Stimulated activated CD4-positive, alpha-beta T cell treated with anti-CD3 and anti-CD28 coated beads, Interleukin-4, amount 100 ng/mL, for 4 hours (primary cell): ENCODE measurements at regions not wholly inside any gene's neighbourhood (a gene's known extent, or its start where the extent isn't known, plus 50 kb on each side); places are given as distances from the start of the nearest gene placed in this dataset.

ENCODE experiments used
- DNase-seq, 2 experiments: peaks; one replicate each; pipeline ENCODE4 v3.0.0-alpha.2; 2020

DNA sequence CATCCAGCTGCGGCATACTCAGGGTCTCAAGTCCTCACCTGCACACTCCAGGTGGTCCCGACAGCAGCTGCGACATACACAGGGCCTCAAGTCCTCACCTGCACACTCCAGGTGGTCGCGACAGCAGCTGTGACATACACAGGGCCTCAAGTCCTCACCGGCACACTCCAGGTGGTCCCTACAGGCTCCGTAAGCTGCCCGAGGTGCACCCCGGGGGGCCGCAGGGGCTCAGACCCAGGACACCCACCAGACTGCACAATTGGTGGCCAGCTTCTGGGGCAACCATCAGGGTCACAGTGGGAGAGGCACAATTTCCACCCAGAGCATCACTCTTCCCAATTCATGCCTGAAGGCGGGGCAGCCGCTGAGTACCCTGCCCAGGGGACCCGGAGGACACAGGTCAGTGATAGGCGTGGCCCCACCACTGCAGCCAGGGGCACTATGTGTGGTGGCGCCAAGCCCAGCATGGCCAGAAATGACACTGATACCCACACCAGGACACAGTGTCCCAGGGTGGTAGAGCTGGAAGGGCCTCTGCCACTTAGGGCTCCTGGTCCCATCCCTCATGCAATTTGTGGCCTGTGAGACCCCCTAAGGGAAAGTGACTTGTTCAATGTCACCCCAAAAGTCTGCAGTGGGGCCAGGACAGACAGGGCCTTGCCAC lies 57.5 kb upstream of the ZNF469 start:
- DNase-seq, result no peak

DNA sequence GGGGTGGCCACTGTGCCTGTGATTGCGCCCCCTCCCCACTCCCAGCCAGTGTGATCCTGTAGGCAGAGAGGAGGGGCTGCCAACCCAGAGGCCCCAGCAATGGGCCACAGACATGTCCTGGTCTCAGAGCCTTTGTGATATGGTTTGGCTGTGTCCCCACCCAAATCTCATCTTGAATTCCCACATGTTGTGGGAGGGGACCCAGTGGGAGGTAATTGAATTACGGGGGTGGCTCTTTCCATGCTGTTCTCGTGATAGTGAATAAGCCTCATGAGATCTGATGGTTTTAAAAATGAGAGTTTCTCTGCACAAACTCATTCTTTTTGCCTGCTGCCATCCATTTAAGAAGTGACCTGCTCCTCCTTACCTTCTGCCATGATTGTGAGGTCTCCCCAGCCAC lies 56.8 kb upstream of the ZNF469 start:
- DNase-seq, result no peak

DNA sequence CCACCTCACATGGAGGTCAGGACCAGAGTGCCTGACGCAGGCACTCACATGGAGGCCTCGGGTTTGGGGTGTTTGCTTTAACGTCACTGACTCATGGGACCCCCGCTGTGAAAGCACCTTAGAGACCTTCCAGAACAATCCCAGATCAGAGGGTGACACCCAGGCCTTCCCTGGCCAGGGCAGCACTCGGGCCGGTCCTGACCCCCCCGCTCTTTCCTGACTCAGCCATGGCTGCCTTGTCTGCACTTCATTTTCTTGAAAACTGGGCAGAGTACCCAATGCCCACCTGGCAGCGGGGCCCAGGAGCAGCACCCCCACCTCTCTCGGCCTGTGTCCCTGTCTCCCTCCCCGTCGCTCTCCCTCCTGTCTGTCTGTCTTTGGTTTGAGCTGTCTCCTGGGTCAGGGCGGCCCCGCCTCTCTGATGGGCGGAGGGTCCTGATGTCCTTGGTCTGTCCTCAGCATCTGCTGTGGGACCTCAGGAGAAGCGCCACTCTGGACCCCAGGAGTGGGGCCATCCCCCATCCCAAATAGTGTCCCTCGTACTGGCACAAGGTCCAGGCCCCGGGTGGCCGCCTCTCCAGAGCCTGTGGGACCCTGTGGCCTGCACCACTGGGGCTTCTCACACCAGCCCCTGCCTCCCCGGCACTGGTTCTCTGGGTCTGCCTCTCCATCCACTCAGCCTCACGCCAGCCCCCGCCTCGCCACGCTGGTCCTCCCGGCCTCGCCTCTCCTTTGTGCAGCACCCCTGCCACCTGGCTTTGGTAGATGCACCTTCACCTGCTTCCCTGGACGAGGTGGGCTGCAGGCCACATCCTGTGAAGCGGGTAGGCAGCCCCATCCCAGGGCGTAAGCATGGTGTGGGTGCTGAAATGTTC lies 55.9 kb upstream of the ZNF469 start:
- DNase-seq, result no peak

DNA sequence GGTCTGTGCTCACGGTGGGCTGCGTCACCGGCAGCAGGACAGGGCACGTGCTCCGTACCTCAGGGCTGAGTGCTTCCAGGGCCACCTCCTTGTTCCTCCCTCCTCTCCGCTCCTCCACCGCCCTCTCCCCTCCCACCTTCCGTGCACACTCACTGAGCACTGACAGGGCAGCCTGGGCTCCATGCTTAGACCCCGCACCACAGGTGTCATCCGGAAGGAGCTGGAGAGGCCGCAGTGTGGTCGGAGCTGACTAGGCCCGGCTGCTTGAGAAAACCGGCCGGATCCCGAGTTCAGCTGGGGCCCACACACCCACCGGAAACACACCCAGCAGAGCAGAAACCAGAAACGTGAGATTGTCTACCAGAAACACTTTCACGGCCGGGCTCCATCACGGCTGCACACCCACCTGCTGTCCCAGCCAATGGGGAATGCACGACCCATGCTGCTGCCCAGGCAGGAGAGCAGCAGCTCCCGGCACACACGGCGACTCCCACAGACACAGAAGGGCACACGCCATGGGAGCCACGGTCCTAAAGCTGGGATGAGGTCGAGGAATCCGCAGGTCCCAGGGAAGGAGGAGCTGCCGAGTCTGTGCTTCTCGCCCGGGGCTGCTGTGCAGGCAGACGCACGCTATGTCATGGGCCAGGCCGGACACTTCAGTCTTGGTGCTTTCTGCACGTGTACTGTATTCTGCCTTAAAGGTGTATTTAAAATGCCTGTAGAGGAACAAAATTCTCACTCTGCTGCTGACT lies 55.0 kb upstream of the ZNF469 start:
- no peak for DNase-seq

- no peak for DNase-seq
These were observed 54.3 kb upstream of the ZNF469 start for GRCh38 chr16:88328313-88328980.

GRCh38 chr16:88329726-88330700 lies 52.7 kb upstream of the ZNF469 start:
- DNase-seq, result no peak

DNA sequence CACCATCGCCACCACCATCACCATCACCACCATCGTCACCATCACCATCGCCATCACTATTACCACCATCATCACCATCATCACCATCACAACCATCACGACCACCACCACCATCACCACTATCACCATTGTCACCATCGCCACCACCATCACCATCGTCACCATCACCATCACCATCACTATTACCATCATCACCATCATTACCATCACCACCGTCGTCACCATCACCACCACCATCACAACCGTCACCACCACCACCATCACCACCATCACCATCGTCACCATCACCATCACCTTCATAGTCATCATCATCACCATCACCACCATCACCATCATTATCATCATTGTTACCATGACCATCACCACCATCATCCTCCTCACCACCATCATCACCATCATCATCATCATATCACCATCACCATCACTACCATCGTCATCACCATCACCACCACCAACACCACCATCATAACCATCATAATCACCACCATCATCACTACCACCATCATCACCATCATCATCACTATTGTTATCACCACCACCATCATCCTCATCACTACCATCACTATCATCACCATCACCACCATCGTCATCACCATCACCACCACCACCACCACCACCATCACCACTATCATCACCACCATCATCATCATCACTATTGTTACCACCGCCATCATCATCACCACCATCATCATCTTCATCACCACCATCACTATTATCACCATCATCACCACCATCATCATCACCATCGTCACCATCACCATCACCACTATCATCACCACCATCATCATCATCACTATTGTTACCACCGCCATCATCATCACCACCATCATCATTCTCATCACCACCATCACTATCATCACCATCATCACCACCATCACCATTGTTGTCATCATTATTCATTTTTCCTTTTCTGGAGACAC lies 51.5 kb upstream of the ZNF469 start:
- no peak for DNase-seq

DNA sequence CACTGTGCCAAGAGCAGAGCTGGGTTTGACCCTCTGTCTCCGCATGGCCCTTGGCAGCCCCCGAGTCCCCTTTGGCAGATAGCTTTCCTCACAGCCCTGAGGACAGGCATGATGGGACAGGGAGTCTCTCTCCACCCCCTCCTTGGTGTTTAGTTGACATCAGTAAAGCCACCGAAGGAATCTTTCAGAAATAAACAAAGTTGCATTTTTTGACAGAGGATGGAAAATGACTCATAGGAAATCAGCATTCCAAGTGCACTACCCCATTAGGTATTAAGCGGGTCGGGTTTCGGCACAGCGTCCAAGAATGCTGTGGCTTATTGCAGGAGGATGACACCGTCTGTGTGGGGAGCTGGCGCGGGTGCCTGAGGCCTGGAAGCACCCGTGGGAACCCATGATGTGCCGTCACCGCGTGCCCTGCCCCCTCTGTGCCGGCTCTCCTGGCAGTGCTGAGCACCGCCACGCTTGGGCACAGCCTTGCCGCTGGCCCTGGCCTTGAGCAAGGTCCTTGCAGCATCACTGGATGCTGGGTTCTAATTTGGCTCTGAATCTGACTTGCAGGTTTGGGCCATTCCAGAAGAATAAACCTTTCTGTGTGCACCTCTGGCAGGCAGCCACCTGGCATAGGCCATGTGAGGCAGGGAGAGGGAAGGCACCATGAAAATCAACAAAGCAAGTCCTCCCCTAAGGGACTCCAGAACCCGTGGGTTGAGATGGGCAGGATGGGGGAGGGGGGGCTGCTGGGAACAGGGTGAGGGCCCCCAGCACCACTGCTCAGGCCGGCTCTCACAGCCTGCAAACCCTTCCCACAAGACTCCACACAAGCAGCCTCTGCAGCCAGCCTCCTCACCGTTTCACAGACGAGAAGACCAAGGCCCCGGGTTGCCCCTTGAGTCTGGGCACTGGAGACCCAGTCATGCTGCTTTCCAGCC lies 50.5 kb upstream of the ZNF469 start:
- DNase-seq, result no peak

DNA sequence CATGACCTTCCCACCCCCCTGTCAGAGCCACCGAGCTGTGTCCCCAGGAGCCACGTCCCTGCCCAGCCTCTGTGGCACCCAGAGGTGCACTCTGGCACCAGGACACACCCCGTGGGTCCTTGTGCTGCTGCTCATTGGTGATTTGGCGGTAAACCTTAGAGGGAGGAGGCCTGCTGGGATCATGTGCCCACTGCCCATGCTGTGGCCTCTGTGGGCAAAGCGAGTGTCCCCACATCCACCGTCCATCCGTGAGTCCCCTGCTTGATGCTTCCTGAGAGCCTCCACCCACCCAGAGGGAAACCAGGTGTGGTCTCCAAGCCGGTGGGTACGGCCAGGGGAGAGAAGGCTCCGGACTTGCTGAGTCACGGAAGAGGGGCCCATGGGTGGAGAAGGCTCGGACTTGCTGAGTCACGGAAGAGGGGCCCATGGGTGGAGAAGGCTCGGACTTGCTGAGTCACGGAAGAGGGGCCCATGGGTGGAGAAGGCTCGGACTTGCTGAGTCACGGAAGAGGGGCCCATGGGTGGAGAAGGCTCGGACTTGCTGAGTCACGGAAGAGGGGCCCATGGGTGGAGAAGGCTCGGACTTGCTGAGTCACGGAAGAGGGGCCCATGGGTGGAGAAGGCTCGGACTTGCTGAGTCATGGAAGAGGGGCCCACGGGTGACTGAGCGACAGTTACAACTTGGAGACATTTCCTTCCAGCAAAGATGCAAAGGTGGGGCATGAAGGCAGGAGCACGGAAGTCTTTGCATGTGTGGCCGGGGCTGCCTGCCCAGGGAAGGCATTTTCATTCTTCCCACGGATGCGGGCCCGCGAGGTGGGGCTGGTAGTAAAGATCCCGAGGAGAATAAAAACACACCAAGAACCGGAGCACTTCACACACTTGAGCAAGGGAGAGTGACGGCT lies 49.6 kb upstream of the ZNF469 start:
- peak; percentile 8 to 26 for DNase-seq
